ENCODE measurements at regions not wholly inside any gene's neighbourhood (a gene's known extent, or its start where the extent isn't known, plus 50 kb on each side); places are given as distances from the start of the nearest gene placed in this dataset.

DNA sequence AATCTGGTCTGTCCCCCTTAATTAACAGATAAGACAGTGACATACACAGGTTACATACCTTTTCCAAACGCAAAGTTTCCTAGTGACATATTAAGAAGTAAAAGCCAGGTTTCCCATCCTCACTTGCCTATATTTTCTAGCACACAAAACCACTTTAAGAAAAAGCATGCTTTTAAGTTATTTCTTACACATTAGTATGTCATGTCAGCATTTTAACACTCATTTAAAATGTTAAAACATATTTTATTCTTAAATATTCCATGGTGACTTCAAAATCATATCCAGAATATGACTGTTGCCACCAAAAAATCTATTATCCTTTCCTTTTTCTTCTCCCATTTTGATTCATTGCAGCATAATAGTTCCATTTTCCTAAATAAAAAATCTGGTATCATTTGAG, 1830.2 kb downstream of the STIM2 start:
- TF ChIP-seq TARDBP (IDR thresholded peaks at IDR 0.05) = no peak
- TF ChIP-seq FOXK2 (IDR thresholded peaks at IDR 0.05) = no peak
- no peak for TF ChIP-seq FOXM1 (IDR thresholded peaks at IDR 0.05; ENCODE audit: borderline replicate concordance)
- no peak for TF ChIP-seq ELF4 (IDR thresholded peaks at IDR 0.05)
- TF ChIP-seq, protein P1, sequence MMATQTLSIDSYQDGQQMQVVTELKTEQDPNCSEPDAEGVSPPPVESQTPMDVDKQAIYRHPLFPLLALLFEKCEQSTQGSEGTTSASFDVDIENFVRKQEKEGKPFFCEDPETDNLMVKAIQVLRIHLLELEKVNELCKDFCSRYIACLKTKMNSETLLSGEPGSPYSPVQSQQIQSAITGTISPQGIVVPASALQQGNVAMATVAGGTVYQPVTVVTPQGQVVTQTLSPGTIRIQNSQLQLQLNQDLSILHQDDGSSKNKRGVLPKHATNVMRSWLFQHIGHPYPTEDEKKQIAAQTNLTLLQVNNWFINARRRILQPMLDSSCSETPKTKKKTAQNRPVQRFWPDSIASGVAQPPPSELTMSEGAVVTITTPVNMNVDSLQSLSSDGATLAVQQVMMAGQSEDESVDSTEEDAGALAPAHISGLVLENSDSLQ (IDR thresholded peaks at IDR 0.05) = no peak
- TF ChIP-seq BHLHE40 (IDR thresholded peaks at IDR 0.05; ENCODE audit: borderline replicate concordance) = no peak
- TF ChIP-seq CTBP1 (IDR thresholded peaks at IDR 0.05; ENCODE audit: borderline replicate concordance) = no peak
- TF ChIP-seq SP1 (IDR thresholded peaks at IDR 0.05) = no peak
- TF ChIP-seq L3MBTL2 (conservative IDR thresholded peaks at IDR 0.05) = no peak
- no peak for TF ChIP-seq HDGF (IDR thresholded peaks at IDR 0.05; ENCODE audit: borderline replicate concordance)
- TF ChIP-seq NFRKB (IDR thresholded peaks at IDR 0.05) = no peak
- TF ChIP-seq FOXA1 (IDR thresholded peaks at IDR 0.05) = no peak
- TF ChIP-seq ARNT (IDR thresholded peaks at IDR 0.05) = no peak

Measured in HEK293T (cell line).